ENCODE measurements at regions not wholly inside any gene's neighbourhood (a gene's known extent, or its start where the extent isn't known, plus 50 kb on each side); places are given as distances from the start of the nearest gene placed in this dataset.

DNA sequence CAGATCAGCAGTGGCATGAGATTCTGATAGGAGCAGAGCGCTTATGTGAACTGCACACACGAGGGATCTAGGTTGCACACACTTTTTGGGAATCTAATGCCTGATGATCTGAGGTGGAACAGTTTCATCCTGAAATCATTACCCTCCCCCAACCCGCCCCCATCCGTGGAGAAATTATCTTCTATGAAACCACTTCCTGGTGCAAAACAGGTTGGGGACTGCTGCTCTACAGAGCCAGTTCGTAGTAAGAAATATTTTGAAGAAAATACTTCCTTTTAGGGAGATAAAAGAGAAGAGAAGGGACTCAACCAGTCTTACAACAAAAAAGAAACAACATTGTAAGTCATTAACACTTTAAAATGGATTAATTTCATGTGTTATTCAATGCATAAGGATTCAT lies 1308.2 kb downstream of the GATA3 start:
- no peak for ATAC-seq
- TF ChIP-seq TOX (CRISPR knock-in tag; IDR thresholded peaks at IDR 0.05; ENCODE audit: borderline replicate concordance), result no peak
- TF ChIP-seq PATZ1 (CRISPR knock-in tag; IDR thresholded peaks at IDR 0.05; ENCODE audit: borderline replicate concordance), result no peak
- TF ChIP-seq ISL1 (CRISPR knock-in tag; IDR thresholded peaks at IDR 0.05), result no peak
- no peak for TF ChIP-seq CREB5 (CRISPR knock-in tag; IDR thresholded peaks at IDR 0.05; ENCODE audit: low read depth)
- no peak for TF ChIP-seq OSR1 (CRISPR knock-in tag; IDR thresholded peaks at IDR 0.05)
- no peak for TF ChIP-seq ZFP30 (CRISPR knock-in tag; IDR thresholded peaks at IDR 0.05)
- no peak for TF ChIP-seq ZNF70 (CRISPR knock-in tag; IDR thresholded peaks at IDR 0.05)
- no peak for TF ChIP-seq TSHZ2 (CRISPR knock-in tag; IDR thresholded peaks at IDR 0.05)
- no peak for TF ChIP-seq GLIS3 (CRISPR knock-in tag; IDR thresholded peaks at IDR 0.05)
- TF ChIP-seq ARNTL (CRISPR knock-in tag; IDR thresholded peaks at IDR 0.05; ENCODE audit: borderline replicate concordance, low read depth), result no peak
- no peak for TF ChIP-seq BACH2 (CRISPR knock-in tag; IDR thresholded peaks at IDR 0.05; ENCODE audit: borderline replicate concordance)

DNA sequence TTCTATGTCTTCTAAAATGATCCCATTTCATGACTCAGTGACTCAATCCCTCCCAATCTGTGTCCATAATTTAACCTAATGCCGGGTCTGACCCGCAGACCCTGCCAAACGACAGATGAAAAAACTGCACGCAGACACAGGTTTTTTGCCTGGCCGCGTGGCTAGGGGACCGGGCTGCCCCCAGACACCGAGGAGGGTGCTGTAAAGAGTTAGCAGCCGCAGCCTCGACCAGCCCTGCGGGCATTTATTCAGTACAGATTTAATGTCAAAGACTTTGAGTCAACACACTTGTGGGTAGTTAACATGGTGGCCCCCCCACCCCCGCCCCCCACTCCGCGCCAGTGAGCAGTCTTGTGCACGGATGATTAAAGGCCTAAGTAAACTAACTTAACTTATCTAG lies 1324.7 kb downstream of the GATA3 start:
- TF ChIP-seq TSHZ2 (CRISPR knock-in tag; IDR thresholded peaks at IDR 0.05), result no peak
- TF ChIP-seq PATZ1 (CRISPR knock-in tag; IDR thresholded peaks at IDR 0.05; ENCODE audit: borderline replicate concordance), result no peak
- TF ChIP-seq GLIS3 (CRISPR knock-in tag; IDR thresholded peaks at IDR 0.05), result no peak
- no peak for TF ChIP-seq OSR1 (CRISPR knock-in tag; IDR thresholded peaks at IDR 0.05)
- no peak for TF ChIP-seq ZNF565 (CRISPR knock-in tag; conservative IDR thresholded peaks at IDR 0.05; ENCODE audit: low read depth)
- TF ChIP-seq TCF4 (CRISPR knock-in tag; IDR thresholded peaks at IDR 0.05; ENCODE audit: borderline replicate concordance), result no peak
- no peak for TF ChIP-seq SNAI2 (CRISPR knock-in tag; IDR thresholded peaks at IDR 0.05)
- no peak for TF ChIP-seq CSDC2 (CRISPR knock-in tag; IDR thresholded peaks at IDR 0.05)
- no peak for TF ChIP-seq CREB5 (CRISPR knock-in tag; IDR thresholded peaks at IDR 0.05; ENCODE audit: low read depth)
- no peak for TF ChIP-seq PPARA (CRISPR knock-in tag; IDR thresholded peaks at IDR 0.05; ENCODE audit: borderline replicate concordance)
- no peak for TF ChIP-seq BACH2 (CRISPR knock-in tag; IDR thresholded peaks at IDR 0.05; ENCODE audit: borderline replicate concordance)
- no peak for TF ChIP-seq ZFP3 (CRISPR knock-in tag; IDR thresholded peaks at IDR 0.05)
- TF ChIP-seq, protein P1, sequence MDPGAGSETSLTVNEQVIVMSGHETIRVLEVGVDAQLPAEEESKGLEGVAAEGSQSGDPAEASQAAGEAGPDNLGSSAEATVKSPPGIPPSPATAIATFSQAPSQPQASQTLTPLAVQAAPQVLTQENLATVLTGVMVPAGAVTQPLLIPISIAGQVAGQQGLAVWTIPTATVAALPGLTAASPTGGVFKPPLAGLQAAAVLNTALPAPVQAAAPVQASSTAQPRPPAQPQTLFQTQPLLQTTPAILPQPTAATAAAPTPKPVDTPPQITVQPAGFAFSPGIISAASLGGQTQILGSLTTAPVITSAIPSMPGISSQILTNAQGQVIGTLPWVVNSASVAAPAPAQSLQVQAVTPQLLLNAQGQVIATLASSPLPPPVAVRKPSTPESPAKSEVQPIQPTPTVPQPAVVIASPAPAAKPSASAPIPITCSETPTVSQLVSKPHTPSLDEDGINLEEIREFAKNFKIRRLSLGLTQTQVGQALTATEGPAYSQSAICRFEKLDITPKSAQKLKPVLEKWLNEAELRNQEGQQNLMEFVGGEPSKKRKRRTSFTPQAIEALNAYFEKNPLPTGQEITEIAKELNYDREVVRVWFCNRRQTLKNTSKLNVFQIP (CRISPR knock-in tag; IDR thresholded peaks at IDR 0.05; ENCODE audit: borderline replicate concordance, low read depth), result no peak
- no peak for ATAC-seq
